GM19351 (cell line): ENCODE measurements at regions not wholly inside any gene's neighbourhood (a gene's known extent, or its start where the extent isn't known, plus 50 kb on each side); places are given as distances from the start of the nearest gene placed in this dataset.
"Not testable (repeated sequence)": the region's sequence is repeated elsewhere in the genome, so short reads cannot be mapped to it uniquely, and the experiment has no call there.

Source experiments
- ATAC-seq: cut with Tn5 transposase; IDR thresholded peaks from one replicate; pipeline ENCODE4 v1.9.1; 2021; ENCODE audit warnings: mild to moderate bottlenecking, moderate library complexity; ENCODE audit not compliant: unreplicated experiment

DNA sequence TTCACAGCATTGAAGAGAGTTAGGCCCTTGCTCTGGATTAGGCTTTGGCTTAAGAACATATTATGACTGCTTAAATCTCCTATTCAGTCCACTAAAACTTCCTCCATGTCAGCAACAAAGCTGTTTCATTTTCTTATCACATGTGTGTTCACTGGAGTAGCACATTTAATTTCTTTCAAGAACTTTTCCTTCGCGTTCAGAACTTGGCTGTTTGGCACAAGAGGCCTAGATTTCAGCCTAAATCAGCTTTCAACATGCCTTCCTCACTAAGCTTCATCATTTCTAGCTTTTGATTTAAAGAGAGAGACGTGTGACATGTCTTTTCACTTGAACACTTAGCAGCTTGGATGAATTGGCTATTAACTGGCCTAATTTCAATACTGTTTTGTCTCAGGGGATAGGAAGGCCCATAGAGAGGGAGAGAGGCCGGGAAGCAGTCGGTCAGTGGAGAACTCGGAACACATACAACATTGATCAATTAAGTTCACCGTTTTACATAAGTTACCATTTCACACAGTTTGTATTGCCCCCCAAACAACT, 885.2 kb upstream of the AUTS2 start:
- no peak for ATAC-seq

DNA sequence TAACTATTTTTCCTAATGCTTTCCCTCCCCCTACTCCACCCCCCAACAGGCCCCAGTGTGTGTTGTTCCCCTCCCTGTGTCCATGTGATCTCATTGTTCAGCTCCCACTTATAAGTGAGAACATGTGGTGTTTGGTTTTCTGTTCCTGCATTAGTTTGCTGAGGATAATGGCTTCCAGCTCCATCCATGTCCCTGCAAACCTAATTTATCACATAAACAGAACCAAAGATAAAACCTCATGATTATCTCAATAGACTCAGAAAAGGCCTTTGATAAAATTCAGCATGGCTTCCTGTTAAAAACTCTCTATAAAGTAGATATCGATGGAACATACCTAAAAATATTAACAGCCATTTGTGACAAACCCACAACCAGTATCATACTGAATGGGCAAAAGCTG, 884.1 kb upstream of the AUTS2 start:
- ATAC-seq, result not testable (repeated sequence)

DNA sequence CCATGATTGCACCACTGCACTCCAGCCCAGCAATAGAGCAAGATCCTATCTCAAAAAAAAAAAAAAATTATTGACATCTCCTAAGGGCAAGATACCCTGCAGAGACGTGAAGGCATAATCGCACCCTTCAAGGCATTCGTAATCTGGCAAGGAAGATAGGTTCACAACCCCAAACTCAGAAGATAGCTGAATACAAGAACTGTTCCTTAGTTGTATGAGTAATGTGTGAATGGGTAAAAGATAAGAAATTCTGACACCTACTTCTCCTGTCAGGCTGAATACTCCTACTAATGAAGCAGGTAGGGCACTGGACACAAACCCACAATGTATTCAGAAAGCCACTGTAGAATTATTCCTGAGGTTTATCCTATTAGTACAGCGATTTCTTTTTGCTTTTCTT, 882.4 kb upstream of the AUTS2 start:
- ATAC-seq, result no peak

DNA sequence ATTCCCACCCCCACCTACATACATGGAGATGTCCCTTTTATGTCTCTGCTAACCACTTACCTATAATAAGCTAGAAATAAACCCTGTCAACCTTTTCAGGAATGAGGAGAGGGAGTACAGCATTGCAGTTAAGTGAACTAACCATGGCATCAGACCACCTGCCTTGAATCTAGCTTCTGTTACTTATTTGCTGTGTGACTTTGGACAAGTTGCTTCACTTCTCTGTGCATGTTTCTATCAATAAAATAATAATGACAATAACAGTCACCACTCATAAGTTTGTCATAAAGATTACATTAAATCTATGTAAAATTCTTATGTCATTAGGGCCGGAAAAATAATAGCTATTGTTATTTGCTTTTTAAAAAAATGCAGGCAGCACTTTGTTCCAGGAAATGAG, 881.1 kb upstream of the AUTS2 start:
- ATAC-seq, result no peak

DNA sequence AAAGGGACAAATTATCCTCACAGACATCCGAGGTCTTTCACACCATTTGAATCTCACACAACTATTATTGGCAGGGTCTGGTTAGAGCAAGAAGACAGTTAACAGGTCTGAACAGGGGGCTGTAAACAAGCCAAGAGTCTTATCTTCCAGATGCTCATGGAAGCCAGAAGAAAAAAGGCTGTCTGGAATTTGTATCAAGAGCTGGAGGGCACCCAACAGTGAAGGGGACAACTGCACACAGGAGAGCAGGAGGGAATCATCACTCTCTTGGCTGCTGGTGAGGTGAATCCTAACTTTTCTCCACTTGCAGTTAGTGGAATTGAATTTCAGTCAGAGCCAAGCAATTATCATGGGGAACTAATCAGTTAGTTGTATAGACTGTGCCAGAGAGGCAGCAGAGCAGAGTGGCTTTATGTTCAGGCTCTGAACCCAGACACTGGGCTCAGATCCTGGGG, 880.2 kb upstream of the AUTS2 start:
- no peak for ATAC-seq

DNA sequence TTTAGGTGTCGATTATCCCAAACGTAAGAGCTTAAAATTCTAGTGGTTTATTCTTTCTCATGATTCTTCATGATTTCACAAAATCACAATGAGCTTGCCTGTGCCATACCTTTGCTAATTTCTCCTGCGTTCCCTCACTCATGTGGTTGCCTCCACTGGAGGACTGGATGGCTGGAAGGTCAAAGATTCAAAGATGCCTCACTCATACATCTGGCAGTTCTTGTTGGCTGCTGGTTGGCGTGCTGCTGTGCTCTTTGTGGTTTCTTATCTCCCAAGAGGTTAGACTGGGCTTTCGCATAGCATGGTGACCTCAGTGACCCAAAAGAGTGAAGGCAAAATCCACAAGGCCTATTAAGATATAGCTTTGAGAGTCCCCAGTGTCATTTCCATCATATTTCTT, 877.6 kb upstream of the AUTS2 start:
- no peak for ATAC-seq

DNA sequence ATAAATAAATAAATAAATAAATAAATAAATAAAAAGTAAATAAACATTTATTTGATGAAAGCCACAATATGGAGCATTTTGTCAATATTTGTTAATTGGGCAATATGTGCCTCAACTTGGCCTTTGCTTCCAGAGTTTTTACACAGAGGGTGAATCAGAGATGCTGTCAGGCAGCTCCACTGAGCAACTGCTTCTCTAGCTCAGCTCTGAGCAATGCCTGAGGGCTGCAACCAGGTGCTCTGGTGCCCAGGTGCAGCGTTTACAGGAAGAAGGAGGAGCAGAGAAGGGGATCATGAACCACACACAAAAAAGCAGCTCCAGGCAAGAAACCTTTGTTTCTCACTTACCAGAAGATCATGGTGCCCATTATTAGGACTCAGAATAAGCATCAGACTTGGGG, 876.2 kb upstream of the AUTS2 start:
- ATAC-seq, result no peak

DNA sequence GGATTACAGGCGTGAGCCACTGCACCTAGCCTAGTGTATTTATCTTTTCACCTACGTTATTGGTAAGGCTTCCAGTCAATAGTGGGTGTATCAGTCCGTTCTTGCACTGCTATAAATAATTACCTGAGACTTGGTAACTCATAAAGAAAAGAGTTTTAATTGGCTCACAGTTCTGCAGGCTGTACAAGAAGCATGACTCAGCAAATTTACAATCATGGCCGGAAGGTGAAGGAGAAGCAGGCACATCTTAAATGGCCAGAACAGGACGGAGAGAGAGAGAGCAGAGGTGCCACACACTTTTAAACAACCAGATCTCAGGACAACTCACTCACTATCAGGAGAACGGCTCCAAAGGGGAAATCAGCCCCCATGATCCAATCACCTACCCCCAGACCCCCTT, 873.3 kb upstream of the AUTS2 start:
- no peak for ATAC-seq

DNA sequence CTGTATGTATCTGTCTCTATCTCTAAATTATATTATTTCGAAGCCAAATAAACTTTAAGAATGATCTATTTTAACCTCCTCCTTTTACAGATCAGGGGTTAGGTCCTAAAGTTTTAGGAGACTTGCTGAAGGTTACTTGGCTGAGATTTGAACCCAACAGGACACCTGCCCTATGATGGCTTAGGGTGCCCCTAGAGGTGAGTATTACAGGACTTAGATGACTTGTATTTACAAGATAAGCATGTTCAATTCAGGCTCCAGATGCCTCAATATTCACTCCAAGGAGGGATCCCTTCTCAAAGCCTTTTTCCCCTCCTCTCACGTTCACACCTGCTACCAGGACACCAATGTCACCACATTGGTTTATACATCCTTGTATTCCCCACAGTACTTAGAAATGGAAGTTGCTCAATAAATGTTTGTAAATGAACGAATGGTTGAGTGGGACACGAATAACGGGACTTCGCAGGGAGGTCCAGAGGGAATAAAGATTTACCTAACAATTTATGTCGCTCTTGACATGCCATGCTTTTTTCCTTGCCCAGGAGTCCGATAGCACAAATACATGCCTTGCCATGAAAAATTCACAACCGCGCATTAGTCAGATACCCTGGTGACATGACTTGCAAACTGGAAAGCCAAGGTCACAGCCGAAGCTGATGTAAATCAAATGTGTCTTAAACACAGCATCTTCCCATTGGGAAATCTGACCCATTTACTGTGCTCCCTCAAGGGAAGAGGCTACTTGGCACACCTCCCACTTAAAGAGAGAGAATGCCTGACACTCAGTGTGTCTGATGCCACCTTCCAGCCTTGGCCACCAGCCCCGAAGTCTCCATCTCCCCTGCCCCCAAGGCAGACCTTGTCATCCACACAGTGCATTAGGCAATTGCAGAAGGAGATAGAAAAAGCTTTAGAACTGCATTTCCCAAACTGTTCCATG, 872.2 kb upstream of the AUTS2 start:
- ATAC-seq, result no peak

DNA sequence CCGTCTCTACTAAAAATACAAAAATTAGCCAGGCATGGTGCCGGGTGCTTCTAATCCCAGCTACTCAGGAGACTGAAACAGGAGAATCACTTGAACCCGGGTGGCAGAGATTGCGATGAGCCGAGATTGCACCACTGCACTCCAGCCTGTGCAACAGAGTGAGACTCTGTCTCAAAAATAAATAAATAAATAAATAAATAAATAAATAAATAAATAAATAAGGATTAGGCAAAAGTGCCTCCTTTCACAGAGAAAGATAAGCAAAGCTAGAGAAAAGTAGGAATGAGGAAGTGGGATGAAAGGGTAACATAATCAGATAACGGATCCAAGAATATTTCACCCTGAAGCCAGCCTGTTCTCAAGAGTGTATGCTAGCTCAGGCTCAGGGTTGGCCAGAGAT, 869.6 kb upstream of the AUTS2 start:
- ATAC-seq, result not testable (repeated sequence)

DNA sequence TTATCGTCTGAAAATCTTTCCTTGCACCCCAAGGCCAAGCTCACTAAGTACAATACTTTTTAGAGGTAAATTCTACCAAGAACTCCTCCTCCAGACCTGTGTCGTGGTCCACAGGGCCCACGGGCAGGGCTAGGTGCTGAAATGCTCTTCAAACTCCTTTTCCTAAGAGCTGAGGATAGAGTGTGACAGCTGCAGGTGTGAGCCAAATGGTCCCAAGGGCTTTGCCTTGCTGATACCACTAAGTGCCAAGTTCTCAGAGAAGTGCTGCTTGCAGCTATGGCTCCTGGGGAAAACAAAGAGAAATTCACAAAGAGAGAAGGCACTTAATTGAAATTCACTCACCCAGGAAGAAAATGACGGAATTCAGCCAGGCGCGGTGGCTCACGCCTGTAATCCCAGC, 868.9 kb upstream of the AUTS2 start:
- no peak for ATAC-seq

DNA sequence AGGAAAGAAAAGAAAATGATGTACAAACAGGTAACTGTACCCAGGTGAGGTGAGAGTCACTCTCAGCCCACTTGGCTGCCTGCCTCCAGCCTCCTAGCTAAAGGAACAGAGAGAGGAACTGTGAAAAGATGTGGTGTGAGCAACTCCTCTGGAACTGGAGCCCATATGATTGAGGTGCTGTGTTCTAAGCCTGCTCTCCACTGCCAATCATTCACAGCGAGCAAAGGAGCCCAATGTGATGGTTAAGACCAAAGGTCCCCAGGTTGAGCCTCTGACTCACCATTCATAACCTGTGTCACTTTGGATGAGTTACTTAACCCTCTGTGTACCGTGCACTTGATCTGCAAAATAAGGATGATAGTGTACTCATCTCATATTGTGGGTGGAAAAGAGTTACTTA, 868.1 kb upstream of the AUTS2 start:
- no peak for ATAC-seq

DNA sequence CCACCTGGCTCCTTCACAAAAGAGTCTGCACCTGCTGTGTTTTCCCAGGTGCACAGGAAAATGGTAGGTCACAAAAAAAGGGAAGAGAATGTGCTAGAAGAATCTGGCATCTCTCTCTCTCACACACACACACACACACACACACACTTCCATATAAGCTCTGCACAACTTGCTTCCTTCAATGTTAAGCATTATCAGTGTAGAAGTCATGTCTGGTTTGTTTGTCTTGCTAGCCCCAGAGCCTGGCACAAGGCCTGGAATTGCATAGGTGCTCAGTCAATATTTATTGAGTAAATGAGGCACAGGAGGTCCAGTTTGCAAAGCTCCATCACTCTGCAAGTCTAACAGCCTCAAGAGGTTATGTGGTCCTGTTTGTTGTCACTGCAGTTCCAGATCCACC, 867.3 kb upstream of the AUTS2 start:
- no peak for ATAC-seq

DNA sequence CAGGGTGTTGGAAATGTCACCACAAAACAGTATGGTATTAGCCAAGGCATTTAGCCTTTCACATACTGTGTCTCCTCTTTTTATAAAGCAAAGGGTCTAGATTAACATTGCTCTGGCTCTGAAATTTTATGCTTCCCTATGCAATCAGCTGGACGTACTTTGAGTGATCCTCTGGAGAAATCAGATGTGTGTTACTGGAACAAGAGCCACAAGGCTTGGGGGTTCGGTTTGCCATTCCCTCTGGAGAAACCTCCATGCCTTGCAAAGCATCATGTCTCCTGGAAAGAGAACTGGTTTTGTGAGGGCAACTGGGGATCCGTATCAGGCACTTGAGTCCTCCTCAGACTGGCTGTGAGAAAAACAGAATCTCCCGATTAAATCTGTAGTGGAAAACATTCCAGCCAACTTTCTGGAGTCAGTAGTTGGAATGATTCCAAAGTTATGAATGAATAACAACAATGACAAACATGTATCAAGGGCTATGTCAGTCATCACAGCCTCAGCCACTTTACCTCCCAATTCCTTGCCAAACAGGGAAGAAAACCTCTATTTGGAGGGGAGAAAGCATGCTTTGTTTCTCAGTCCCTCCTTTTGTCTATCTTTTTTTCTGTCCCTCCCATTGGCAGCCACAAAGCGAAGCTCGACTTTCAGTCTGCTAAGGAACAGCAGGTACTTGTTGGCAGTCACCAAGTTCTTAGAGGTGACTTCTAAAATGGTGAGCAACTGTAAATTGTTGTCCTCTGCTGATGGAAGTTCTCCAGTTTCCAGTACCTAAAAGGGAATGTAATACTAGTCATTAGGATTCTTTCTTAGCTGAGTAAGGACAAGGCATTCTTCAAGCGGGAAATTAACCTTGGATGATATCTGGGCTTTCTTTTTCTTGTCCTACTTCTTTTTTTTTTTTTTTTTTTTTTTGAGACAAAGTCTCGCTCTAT, 864.8 kb upstream of the AUTS2 start:
- ATAC-seq, result no peak

DNA sequence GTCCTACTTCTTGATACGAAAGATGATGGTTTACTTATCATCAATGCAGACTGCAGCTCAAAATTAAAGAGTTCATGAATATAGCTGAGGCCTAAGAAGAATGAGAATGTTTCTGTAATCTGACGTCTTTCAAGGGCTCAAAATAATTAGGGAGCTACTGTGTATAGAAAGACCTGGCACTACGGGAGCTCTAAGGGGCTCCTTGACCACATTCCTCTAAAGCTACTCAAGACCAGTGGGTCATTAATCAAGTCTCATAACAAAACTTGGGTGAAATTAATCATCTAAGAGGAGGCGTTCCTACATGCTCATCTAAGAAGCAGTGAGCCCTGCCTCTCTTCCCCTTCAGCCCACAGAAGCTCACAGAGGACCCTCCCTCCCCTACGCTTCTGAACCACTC, 863.8 kb upstream of the AUTS2 start:
- no peak for ATAC-seq

DNA sequence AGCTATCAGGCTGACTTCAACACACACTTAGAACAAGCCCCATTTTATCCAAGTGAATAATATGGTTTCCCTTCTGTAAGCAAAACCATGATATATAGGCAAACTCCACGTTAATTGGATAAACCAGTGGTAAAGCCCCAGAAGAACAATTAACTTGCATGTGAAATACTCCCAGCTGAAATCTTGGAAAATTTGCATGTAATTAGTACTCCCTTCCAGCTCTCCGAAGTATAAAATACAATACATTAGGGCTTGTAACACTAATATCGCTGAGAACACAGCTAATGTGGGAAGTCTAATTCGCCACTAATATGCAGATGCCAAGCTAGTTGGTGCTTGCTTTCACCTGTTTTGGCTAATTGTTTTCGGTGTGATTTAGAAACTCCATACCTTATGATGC, 859.0 kb upstream of the AUTS2 start:
- no peak for ATAC-seq

DNA sequence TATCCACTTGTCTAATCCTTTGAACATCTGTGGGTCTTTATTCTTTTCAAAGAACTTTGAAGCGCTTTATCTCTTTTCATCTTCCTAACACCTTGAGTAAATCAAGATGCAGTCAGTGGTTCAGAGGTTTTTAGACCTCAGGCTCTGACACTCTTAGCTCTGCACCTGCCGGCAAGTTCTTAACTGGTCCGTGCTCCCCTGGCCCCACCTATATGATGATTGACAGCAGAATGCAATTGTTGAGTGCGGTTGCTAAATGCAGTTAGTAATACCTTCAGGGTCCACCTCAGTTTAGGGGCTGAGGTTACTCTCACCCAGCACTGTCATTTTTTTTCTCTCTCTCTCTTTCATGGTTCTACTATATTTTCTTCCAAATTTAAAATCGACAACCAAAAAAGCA, 854.2 kb upstream of the AUTS2 start:
- no peak for ATAC-seq

DNA sequence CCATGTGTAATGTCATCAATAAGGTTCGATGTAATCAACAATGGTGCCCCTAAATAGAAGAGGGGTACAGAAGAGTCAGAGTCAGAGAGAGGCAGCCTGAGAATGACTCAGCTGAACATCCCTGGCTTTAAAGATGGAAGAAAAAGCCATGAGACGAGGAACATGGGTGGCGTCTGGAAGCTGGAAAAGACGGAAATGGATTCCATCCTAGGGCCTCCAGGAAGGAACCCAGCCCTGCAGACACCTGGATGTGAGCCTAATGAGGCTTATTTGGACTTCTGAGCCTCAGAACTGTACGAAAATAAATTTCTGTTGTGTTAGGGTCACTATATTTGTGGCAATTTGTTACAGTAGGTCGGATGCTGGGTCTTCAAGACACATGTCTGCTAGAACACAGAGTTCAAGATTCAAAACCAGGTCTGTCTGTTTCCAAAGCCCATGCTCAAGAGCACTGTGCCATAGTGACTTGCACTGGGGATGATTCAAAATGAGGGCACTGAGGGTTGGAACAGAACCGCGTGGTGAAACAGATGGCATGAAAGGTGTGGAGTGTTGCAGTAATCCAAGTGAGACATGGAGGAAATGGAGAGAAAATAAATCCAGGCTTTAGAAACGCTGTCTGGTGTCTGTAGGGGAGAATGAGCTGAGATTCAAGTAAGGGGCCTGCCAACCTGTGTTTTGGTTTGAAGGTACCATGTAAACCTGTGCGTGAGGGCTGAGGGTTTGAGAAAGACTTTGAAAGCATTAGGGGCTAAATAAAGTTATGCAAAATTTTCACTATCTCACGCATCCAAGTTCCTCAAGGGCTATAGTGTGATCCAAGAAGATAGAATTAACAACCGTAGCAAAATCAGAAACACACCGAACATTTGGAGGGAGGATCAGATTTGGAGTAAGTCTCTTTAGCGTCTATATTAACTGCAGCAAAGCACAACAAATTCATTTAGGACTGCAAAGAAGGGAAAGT, 849.1 kb upstream of the AUTS2 start:
- ATAC-seq, result no peak

DNA sequence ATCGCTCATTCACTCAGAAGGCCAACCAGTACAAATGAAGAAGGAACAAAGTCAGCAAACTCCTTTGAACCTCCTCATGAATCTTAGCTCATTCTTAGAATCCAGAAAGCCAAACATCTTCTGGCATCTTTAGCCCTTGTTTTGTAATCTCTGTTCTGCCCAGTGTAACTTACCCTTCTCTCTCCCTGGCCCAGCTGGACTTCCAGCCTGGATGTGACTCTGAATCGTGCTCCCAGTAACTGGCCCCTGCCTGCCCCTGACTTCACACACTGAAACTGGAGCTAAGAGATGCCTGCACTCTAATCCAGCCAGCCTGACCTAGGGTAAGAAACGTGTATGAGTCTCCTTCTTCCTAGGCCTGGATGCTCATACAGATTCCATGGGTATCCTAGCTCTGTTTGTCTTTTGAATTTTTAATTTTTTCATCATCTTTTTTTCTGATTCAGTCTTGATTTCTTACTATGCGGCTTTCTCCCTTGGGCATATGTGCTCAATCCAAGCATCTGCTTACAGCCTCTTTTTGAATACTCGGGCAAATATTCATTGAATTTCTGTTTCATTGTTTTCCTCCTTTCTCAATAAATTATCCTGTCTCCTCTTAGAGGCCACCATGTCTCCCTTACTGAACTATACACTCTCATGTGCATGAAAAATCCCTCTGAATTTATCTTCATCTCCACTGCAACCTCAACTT, 845.6 kb upstream of the AUTS2 start:
- ATAC-seq, result no peak

DNA sequence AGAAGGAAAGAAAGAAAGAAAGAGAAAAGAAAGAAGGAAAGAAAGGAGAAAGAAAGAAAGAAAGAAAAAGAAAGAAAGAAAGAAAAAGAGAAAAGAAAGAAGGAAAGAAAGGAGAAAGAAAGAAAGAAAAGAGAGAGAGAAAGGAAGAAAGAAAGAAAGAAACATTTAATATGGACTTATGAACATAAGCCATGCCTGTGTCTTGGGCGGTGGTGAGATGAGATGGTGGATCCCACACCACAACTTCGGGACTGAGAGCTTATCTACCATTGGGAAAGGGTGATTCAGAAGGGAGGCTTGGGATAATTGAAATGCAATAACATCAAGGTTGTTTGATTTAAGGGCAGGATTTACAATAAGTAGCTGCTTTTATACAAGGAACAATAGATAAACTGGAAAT, 843.9 kb upstream of the AUTS2 start:
- no peak for ATAC-seq
